Activated CD4-positive, alpha-beta memory T cell treated with anti-CD3 and anti-CD28 coated beads for 36 hours (primary cell): ENCODE measurements at regions not wholly inside any gene's neighbourhood (a gene's known extent, or its start where the extent isn't known, plus 50 kb on each side); places are given as distances from the start of the nearest gene placed in this dataset.

Source experiments
- CTCF ChIA-PET: fragments of 350-600 bp; sonication (Branson Sonifier 250); formaldehyde crosslinking; loops from one replicate; lab custom pipeline; 2021; ENCODE audit warnings: antibody characterized with exemption, inconsistent platforms; lab: Charles Lee
- POLR2A ChIA-PET: fragments of 350-600 bp; sonication (Branson Sonifier 250); formaldehyde crosslinking; loops from one replicate; lab custom pipeline; 2021; ENCODE audit warnings: antibody characterized with exemption; lab: Charles Lee
- DNase-seq: peaks from one replicate; pipeline ENCODE4 v3.0.0-alpha.2; 2020
- H3K27ac Mint-ChIP-seq: one replicate; pipeline ENCODE4 v1.8.0; 2021; ENCODE audit warnings: mixed read lengths
- H3K27me3 Mint-ChIP-seq: one replicate; pipeline ENCODE4 v1.8.0; 2021; ENCODE audit warnings: mixed read lengths
- H3K36me3 Mint-ChIP-seq: one replicate; pipeline ENCODE4 v1.8.0; 2021; ENCODE audit warnings: mixed read lengths
- H3K4me1 Mint-ChIP-seq: one replicate; pipeline ENCODE4 v1.8.0; 2021; ENCODE audit warnings: low read depth, mixed read lengths
- H3K4me3 Mint-ChIP-seq: one replicate; pipeline ENCODE4 v1.8.0; 2021; ENCODE audit warnings: mild to moderate bottlenecking, mixed read lengths
- H3K9me3 Mint-ChIP-seq: one replicate; pipeline ENCODE4 v1.8.0; 2021; ENCODE audit warnings: mixed read lengths
- intact Hi-C: fragments of 100-400 bp; cut with micrococcal nuclease; formaldehyde crosslinking; loops from one replicate; pipeline ENCODE4 v1.15.1; 2023

DNA sequence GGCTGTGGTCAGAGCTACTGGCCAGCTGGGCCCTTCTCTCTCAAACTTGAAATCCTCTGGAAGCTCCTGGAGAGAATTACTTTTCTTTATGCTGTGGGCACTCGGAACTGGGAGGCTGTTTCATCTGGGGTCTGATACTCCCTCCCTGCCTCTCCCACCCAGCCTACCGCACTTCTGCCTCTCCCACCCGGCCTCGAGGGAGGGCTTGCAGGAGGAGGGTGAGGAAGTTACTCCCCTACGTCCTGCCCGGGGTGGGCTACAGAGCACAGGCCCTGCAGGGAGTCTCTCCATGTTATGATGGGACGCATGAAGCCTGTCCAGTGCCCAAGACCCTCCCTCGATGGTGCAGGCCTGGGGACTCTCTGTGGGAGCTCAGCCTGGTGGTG lies 584.6 kb upstream of the MKI67 start:
- no peak overlapping the region for H3K27ac Mint-ChIP-seq
- H3K27me3 Mint-ChIP-seq = peaks cover 3% of the 10 kb centered on the region
- CTCF ChIA-PET = no interaction called here
- H3K9me3 Mint-ChIP-seq = no peaks in the 10 kb centered on the region
- intact Hi-C loops = no loop called here
- H3K4me1 Mint-ChIP-seq = no peaks in the 10 kb centered on the region
- POLR2A ChIA-PET = no interaction called here
- no peaks in the 10 kb centered on the region for H3K36me3 Mint-ChIP-seq
- H3K4me3 Mint-ChIP-seq = no peak overlapping the region
- DNase-seq = no peak

GRCh38 chr10:128711806-128712205 lies 585.6 kb upstream of the MKI67 start:
- H3K27me3 Mint-ChIP-seq = peaks cover 3% of the 10 kb centered on the region
- ChIA-PET CTCF (no interaction called here), POLR2A (no interaction called here)
- H3K9me3 Mint-ChIP-seq = no peaks in the 10 kb centered on the region
- H3K36me3 Mint-ChIP-seq = no peaks in the 10 kb centered on the region
- H3K4me1 Mint-ChIP-seq = no peaks in the 10 kb centered on the region
- no peak overlapping the region for H3K4me3 Mint-ChIP-seq
- H3K27ac Mint-ChIP-seq = no peak overlapping the region
- intact Hi-C loops = no loop called here
- DNase-seq = no peak

DNA sequence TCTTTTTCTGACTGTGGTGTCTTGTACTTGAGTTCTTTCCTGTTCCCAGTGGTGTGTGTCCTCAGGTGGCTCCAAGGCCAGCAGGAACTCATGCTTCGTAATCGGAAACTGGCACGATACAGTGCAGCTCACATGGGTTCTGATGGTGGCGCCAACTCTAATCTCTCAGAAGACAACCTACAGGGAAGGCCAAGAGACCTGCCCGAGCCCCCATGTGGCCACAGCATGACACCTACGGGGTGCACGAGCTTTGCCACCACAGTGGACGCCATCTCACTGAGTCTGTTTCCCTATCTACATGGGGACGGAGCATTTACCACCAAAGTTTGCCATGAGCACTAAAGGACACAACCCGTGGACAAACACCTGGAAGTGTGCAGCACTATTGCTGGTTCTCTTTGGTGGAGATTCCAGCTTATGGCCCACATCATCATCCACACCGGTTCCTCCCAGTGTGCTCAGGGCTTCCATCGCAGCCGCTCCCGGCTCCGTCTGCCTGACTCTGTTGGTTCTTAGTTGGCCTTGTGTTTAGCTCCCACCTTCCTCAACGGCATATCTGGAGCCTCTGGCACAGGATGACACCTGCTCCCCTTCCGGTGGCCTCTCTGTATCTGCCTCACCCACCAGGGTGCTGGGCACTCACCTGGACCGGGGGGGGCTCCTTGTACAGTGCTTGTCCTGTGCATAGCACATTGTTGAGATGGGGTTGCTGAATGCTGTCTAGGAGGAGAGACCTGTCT lies 586.6 kb upstream of the MKI67 start:
- Mint-ChIP-seq H3K27ac (no peak overlapping the region), H3K4me3 (no peak overlapping the region), H3K36me3 (no peaks in the 10 kb centered on the region), H3K9me3 (no peaks in the 10 kb centered on the region), H3K27me3 (peaks cover 3% of the 10 kb centered on the region), H3K4me1 (no peaks in the 10 kb centered on the region)
- intact Hi-C loops = no loop called here
- POLR2A ChIA-PET = no interaction called here
- CTCF ChIA-PET = no interaction called here
- no peak for DNase-seq

DNA sequence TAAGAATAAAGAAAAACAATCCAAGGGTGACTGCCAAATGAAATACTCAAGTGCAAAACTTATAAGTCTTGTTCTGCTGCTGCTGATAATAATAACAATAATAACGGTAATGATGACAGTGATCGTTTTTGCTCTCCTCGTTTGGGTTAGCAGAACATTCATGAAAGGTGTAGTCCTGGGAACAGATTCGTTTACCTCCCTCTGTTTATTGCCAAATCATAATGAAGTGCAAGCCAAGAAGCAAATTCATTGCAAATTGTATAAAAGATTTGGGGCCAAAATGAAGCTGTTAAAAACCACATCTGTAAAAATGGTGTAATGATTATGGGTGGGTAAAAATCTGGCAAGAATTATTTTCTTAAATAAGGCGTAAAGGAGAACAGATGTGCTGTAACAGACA lies 587.2 kb upstream of the MKI67 start:
- ChIA-PET POLR2A (no interaction called here), CTCF (no interaction called here)
- no peak for DNase-seq
- intact Hi-C loops = no loop called here
- no peak overlapping the region for H3K4me3 Mint-ChIP-seq
- no peaks in the 10 kb centered on the region for H3K9me3 Mint-ChIP-seq
- H3K4me1 Mint-ChIP-seq = no peaks in the 10 kb centered on the region
- H3K36me3 Mint-ChIP-seq = no peaks in the 10 kb centered on the region
- peaks cover 3% of the 10 kb centered on the region for H3K27me3 Mint-ChIP-seq
- no peak overlapping the region for H3K27ac Mint-ChIP-seq

GRCh38 chr10:128713874-128714570 lies 587.8 kb upstream of the MKI67 start:
- DNase-seq = no peak
- no peaks in the 10 kb centered on the region for H3K9me3 Mint-ChIP-seq
- H3K4me3 Mint-ChIP-seq = no peak overlapping the region
- ChIA-PET POLR2A (no interaction called here), CTCF (no interaction called here)
- H3K27me3 Mint-ChIP-seq = peaks cover 3% of the 10 kb centered on the region
- intact Hi-C loops = no loop called here
- no peaks in the 10 kb centered on the region for H3K4me1 Mint-ChIP-seq
- no peaks in the 10 kb centered on the region for H3K36me3 Mint-ChIP-seq
- H3K27ac Mint-ChIP-seq = no peak overlapping the region

DNA sequence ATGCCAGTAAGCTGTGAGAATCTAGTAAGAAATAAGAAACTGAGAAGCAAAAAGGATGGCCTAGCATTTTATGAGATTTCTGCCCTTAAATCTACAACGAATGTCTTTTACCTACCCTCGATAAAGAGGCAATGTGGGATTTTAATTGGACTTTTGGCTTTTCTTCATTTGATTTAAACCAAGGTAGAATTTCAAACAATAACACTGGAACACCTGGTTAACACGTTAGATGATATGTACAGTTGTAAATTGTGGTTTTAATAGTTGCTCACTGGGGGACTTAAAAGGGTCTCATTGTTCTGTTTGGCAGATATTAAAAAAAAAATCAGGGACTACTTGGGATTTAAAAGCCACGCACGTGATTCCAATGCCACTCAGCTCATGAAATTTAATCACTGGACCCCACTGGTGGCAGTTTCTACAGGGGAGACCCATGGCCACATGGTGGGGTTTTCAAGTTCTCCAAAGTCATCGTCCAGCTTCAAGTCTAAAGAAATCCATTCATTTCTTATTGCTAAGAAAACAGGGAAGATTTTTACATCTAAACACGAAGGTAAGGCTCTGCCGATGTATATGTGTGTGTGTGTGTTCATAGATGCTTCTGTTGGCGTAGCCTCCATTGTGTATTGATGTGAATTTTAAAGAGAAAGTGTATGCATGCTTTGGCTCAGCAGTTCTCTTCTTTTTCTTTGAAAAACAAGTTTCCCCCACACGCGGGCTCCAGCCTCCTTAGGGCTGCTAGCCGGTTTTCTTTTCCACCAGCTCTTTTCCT lies 588.6 kb upstream of the MKI67 start:
- intact Hi-C loops = no loop called here

DNA sequence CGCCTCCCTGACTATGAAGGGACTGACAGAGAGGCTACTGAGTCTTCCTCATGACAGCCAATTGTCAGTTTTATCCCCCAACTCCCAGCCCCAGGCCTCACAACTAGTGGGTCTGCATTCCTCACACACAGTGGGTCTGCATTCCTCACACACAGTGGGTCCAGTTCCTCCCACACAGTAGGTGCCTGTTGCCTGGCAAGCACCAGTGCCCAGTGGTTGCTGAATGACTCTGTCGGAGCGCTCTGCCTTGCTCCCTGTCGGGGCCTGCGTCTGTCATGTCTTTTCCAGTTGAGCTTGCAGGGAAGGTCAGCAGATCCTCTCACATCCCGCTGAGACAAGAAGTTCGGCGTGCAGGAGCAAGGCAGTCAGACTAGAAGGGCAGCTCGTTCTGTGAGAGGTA lies 590.0 kb upstream of the MKI67 start:
- H3K27ac Mint-ChIP-seq = no peak overlapping the region
- no peaks in the 10 kb centered on the region for H3K9me3 Mint-ChIP-seq
- intact Hi-C loops = no loop called here
- no peak overlapping the region for H3K4me3 Mint-ChIP-seq
- ChIA-PET POLR2A (no interaction called here), CTCF (no interaction called here)
- no peaks in the 10 kb centered on the region for H3K27me3 Mint-ChIP-seq
- no peaks in the 10 kb centered on the region for H3K36me3 Mint-ChIP-seq
- no peaks in the 10 kb centered on the region for H3K4me1 Mint-ChIP-seq
- no peak for DNase-seq

More for the DNA sequence above, 588.6 kb upstream of the MKI67 start:
- DNase-seq = no peak
- CTCF ChIA-PET = no interaction called here
- no peak overlapping the region for H3K4me3 Mint-ChIP-seq
- H3K27me3 Mint-ChIP-seq = peaks cover under 1% of the 10 kb centered on the region
- H3K27ac Mint-ChIP-seq = no peak overlapping the region
- POLR2A ChIA-PET = no interaction called here
- no peaks in the 10 kb centered on the region for H3K4me1 Mint-ChIP-seq
- no peaks in the 10 kb centered on the region for H3K9me3 Mint-ChIP-seq
- no peaks in the 10 kb centered on the region for H3K36me3 Mint-ChIP-seq

GRCh38 chr10:128721963-128722445 lies 595.8 kb upstream of the MKI67 start:
- ChIA-PET CTCF (no interaction called here), POLR2A (no interaction called here)
- intact Hi-C loops = no loop called here
- Mint-ChIP-seq H3K36me3 (no peaks in the 10 kb centered on the region), H3K27me3 (no peaks in the 10 kb centered on the region), H3K4me1 (no peaks in the 10 kb centered on the region), H3K9me3 (no peaks in the 10 kb centered on the region), H3K27ac (no peak overlapping the region), H3K4me3 (no peak overlapping the region)
- no peak for DNase-seq

- Mint-ChIP-seq H3K4me3 (no peak overlapping the region), H3K4me1 (no peaks in the 10 kb centered on the region), H3K27me3 (no peaks in the 10 kb centered on the region), H3K27ac (no peak overlapping the region), H3K36me3 (no peaks in the 10 kb centered on the region), H3K9me3 (no peaks in the 10 kb centered on the region)
- ChIA-PET CTCF (no interaction called here), POLR2A (no interaction called here)
- intact Hi-C loops = no loop called here
- no peak for DNase-seq
These were observed 596.7 kb upstream of the MKI67 start for GRCh38 chr10:128722947-128723346.

DNA sequence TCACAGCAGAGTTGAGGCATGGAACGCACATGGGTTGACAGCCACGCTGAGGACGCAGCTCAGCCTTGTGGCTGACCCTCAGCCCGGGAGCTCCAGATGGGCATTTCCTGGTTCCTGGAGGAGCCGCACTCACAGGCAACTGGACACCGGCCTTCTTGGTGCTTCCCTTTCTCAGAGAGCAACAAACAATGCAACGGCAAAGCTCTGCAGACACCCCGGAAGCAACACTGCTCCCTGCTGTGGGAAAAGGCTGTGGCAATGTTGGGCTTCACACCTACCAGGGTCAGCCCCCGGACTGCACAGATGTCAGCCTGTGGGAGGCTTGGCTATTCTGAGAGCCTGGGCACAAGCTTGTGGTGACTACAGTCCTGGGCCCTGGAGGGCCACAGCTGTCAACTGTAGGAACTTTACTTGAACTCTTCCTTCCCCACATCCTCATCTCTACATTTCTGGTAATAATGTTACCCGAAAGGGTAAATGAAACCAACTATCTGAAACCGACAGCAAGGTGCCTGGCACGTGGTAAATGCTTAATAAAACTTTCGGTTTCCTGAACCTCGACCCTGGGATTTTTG lies 597.5 kb upstream of the MKI67 start:
- intact Hi-C loops = no loop called here
- Mint-ChIP-seq H3K27ac (no peak overlapping the region), H3K27me3 (no peaks in the 10 kb centered on the region), H3K4me1 (no peaks in the 10 kb centered on the region), H3K36me3 (no peaks in the 10 kb centered on the region), H3K9me3 (no peaks in the 10 kb centered on the region), H3K4me3 (no peak overlapping the region)
- DNase-seq = no peak
- ChIA-PET POLR2A (no interaction called here), CTCF (no interaction called here)

DNA sequence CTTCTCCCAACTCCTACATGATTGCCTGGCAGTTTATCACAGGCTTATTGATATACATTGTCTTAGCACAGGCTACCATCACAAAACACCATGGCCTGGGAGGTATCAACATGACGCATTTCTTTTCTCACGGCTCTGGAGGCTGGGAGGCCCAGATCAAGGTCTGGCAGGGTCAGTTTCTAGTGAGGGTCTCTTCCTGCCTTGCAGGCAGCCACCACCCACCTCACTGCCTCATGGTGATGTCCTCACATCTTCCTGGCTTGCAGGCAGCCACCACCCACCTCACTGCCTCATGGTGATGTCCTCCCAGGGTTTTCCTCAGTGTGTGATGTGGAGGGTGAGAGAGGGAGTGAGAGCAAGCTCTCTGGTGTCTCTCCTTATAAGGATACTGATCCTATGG lies 599.3 kb upstream of the MKI67 start:
- no peak for DNase-seq
- Mint-ChIP-seq H3K27me3 (no peaks in the 10 kb centered on the region), H3K36me3 (no peaks in the 10 kb centered on the region), H3K4me3 (no peak overlapping the region), H3K27ac (no peak overlapping the region), H3K4me1 (no peaks in the 10 kb centered on the region), H3K9me3 (no peaks in the 10 kb centered on the region)
- CTCF ChIA-PET = no interaction called here
- intact Hi-C loops = no loop called here
- POLR2A ChIA-PET = no interaction called here

GRCh38 chr10:128727114-128727513 lies 600.9 kb upstream of the MKI67 start:
- Mint-ChIP-seq H3K4me1 (no peaks in the 10 kb centered on the region), H3K27me3 (no peaks in the 10 kb centered on the region), H3K36me3 (no peaks in the 10 kb centered on the region), H3K4me3 (no peak overlapping the region), H3K9me3 (no peaks in the 10 kb centered on the region), H3K27ac (no peak overlapping the region)
- DNase-seq = no peak
- CTCF ChIA-PET = no interaction called here
- intact Hi-C loops = no loop called here
- POLR2A ChIA-PET = no interaction called here
